T-helper 1 cell (primary cell): ENCODE measurements at regions not wholly inside any gene's neighbourhood (a gene's known extent, or its start where the extent isn't known, plus 50 kb on each side); places are given as distances from the start of the nearest gene placed in this dataset.
"Not testable (repeated sequence)": the region's sequence is repeated elsewhere in the genome, so short reads cannot be mapped to it uniquely, and the experiment has no call there.

Experiments
- DNase-seq, 5 donors: peaks; one replicate each; pipeline ENCODE4 v3.0.0-alpha.2; 2012 to 2020

DNA sequence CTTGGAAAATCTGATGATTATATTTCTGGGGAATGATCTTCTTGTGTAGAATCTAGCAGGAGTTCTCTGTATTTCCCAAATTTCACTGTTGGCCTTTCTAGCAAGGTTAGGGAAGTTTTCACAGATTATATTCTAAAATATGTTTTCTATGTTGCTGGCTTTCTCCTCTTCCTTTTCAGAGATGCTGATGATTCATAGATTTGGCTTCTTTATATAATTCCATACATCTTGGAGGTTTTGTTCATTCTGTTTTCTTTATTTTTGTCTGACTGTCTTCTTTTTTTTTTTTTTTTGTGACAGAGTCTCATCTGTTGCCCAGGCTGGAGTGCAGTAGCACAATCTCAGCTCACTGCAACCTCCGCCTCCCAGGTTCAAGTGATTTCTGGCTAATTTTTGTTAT lies 957.9 kb upstream of the SLIT2 start:
- no peak for DNase-seq

DNA sequence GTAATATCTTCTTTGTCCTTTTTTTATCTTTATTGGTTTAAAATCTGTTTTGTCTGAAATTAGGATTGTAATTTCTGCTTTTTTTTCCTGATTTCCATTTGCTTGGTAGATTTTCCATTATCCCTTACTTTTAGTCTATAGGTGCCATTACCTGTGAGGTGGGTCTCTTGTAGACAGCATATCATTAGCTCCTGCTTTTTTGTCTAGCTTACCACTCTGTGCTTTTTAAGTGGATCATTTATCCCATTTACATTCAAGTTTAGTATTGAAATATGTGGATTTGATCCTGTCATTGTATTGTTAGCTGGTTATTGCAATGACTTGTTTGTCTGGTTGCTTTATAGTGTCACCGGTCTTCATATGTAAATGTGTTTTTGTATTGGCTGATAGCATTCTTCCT lies 958.6 kb upstream of the SLIT2 start:
- DNase-seq: no peak

DNA sequence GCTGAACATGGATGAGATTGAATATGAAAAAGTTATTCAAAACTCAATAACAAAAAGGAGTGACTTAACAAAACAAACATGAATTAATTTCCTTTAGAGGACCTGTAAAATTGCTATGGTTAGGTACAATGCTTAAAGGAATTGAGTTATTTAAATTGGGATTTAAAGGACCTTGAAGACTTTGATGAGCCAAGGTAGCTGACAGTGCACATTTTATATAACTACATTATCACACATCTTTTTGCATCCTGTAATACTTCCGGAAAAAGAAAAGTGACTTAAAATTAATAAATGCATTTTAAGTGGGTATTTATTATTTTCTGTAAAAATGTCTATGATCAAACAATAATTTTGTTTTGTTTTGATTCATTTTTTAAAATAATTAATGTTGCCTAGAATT lies 964.8 kb upstream of the SLIT2 start:
- no peak for DNase-seq

DNA sequence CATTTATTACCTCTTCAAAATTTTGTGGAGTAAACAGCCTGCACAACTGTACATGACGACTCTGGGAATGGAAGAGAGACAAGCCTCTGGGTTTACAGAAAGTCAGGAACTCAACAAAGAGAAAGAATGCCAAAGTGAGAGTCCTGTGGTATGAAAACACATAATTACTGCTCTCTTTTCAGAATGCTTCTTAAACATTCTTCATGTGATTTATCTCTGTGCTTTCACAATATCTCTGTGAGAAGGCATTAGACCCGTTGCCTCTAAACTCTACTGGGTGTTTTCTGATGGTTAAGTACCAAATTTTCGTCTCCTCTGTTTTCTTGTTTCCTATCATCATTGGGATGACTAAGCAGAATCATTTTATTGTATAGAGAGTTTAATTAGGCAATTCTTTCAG lies 966.6 kb upstream of the SLIT2 start:
- no peak for DNase-seq

DNA sequence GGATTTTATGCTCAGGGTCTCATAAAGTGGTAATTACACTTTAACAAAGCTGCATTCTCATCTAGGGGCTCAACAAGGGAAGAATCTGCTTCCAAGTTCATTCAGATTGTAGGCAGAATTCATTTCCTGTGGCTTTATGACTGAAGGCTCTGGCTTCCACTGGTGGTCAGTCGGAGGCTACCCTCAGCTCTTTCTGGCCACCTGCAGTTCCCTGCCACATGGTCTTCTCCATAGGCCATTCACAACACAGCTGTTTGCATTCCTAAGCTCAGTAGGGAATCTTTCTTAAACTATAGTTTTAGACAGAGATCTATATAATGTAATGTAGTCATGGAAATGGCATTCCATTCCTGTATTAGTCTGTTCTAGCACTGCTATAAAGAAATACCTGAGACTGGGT lies 973.0 kb upstream of the SLIT2 start:
- DNase-seq: no peak

DNA sequence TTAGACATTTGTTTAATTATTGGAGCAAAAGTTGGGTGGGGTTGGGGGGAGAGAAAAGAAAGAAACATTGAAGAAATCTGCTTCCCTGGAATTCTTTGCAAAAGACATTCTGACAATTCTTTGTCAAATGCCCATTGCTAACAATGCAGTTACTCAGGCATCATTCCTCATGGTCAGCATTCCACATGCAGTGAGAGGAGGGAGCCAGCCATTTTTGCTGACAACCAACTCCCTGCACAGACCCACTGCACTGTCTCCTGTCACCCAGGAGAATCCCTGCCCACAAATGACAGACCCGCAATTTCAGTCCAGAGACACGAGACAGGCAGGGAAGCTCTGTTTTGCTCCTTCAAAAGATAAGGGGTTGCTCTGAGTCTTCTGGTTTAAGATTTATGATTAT lies 985.1 kb upstream of the SLIT2 start:
- DNase-seq: no peak

DNA sequence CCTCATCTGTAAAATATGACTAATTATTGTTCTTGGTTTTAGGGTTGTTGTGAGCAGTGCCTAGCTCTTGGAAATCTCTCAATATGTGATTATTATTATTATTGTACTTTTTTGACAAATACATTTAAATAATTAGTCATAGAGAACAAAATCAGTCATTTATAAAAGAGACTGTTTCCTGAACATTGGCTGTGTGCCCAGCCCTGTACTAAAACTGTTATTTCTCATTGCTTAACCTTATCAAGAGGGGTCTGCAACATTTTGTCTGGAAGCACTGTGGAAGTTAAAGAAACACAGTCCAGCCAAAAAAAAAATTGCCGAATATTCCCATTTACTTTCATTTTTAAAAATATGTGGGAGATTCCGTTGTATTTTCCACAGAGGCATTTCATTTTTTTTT lies 989.2 kb upstream of the SLIT2 start:
- DNase-seq: no peak

DNA sequence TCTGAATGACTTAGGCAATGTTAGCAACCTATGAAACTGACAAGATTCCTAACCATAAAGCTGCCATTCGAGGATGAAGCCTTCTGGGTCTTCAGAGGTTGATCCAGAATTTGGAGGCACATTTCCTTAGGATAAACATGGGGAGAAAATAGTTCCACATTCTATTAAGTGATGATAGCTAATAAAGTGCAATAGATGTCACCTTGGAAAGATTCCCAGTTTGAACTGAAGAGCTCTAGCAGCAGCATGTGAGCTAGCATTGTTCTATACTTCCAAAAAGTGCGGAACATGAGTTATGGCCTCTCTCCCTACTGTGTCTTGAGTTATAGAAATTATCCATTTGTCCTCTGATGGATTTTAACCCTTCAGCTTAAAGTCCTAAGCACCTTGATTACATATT lies 991.4 kb upstream of the SLIT2 start:
- DNase-seq: no peak

DNA sequence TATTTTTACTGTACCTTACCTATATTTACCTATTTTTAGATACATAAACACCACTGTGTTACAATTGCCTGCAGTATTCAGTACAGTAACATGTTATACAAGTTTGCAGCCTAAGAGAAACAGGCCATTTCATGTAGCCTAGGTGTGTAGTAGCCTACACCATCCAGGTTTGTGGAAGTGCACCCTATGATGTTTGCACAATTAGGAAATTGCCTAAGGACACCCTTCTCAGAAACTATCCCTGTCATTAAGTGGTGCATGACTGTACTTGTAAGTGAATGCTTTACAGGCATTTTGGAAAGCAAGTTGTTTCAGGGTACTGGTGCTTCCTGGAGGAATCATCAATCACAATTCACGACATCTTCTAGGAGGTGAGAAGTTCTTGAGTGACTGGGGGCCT lies 991.8 kb upstream of the SLIT2 start:
- no peak for DNase-seq

DNA sequence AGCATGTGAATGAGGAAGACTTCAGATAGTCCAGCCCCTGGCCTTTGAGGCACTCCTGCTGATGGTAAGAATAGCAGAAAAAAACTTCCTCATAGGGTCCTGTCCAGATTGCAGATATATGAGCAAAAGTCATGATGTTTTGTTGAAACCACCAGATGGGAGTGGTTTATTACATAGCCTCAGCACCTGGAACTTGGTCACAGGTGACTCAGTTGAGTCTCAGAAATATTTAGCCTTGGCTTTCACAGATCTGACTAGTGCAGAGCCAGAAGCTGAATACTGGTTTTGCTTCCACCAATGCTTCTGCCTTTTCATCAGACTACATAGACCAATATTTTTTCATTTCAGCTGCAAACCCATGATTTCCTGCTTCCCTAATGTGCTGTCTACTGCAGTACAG lies 994.9 kb upstream of the SLIT2 start:
- no peak for DNase-seq

DNA sequence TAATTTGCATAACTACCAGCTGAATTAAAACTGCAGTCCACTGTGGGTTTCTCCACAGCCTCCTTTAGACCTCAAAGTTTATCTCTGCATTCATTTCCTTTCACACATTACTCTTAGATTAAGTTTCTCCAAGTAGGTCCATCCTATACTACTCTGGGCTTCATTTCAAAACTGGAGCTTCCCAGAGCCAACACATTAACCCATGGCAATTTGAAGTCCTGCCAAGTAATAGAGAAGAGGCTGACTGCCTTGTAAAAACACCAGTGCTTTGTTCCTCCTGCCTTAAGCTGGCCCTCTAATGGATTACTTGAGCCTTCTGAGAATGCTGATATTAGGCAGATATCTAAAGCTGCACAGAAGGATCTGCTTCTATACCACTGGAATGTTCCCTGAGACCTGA lies 997.2 kb upstream of the SLIT2 start:
- no peak for DNase-seq

DNA sequence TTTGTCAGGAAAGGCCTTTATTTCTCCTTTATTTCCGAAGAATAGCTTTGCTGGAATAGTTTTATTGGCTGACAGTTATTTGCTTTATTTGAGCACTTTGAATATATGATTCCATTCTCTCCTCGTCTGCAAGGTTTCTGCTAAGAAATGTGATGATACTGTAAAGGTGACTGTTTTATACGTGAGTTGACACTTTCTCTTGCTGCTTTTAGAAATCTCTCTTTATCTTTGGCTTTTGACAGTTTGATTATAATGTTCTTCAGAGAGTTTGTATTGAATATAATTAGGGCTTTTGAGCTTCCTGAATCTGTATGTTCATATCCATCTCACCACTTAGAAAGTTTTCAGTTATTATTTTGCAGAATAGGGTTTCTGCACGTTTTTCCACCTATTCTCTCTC lies 1003.7 kb upstream of the SLIT2 start:
- DNase-seq: no peak

DNA sequence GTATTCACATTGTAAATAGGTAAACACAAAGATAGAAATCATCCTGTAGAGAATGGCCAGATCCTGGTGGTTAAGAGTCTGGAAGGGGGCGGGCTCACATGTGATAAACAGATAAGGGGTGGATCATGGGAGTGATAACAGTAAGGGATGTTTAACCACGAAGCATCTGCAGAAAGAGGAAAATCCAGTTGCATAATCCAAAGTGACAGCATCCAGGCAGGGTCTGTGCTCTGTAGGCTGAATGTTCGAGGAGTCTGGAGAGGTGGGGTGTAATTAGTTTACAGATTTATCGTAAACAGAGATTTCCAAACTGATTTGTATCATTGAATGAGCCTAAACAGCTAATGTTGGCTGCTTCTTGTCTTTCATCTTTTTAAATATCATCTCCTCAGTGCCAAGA lies 1009.8 kb upstream of the SLIT2 start:
- no peak for DNase-seq

DNA sequence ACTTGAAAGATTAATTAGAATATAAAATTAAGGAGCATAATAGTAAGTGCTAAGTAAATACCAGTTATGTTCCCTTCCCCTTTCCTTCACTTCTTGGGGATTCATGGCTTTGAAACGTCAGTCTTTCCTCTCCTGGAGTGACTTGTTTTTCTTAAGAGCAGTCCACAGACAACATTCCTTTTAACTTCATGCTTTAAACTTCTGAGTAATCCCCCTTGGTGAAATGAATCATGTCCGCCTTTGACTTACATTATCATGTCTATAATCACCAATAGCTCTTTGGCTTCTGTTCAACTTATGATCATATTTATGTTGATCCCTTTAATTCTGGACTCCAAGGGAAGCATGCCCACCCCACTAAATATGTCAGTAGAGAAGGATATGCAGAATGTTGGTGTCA lies 1012.1 kb upstream of the SLIT2 start:
- DNase-seq: no peak

DNA sequence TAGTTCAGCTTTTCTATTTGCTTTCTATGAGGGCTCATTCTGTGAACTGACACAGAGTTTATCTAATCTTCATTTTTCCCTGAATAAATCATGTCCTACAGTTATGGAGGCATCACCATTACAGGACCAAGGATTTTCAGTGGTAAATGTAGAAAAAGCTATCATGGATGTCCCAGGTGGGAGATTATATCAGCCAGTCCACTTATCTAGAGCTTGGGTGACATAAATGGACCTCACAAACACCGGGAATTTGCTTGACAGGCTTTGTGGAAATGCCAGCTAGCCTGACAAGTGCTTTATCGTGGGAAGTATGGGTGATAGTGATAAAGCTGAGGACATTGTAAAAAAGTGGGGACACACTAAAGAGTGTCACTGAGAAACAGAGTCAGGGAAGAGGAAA lies 1015.2 kb upstream of the SLIT2 start:
- DNase-seq: no peak

DNA sequence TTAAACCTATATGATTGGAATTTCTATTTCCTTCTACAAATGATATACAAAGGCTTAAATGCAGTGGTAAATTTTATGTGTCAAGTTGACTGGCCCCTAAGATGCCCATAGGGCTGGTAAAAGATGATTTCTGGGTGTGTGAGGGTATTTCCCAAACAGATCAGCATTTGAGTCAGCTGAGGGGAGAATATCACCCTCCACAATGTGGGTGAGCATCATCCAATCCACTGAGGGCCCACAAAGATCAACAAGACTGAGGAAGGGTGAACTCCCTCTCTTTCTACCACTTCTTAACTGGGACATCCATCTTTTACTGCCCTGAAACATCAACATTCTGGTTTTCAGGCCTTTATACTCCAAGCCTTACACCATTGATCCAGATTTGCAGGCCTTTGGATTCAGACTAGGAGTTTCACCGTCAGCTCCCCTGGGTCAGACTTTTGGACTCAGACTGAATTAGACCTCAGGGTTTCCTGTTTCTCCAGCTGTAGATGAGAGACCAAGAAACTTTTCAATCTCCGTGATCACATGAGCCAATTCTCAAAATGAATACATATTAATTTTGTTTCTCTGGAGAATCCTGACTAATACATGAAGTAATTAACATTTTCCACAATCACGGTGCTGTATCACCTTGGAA lies 1020.7 kb upstream of the SLIT2 start:
- no peak for DNase-seq

DNA sequence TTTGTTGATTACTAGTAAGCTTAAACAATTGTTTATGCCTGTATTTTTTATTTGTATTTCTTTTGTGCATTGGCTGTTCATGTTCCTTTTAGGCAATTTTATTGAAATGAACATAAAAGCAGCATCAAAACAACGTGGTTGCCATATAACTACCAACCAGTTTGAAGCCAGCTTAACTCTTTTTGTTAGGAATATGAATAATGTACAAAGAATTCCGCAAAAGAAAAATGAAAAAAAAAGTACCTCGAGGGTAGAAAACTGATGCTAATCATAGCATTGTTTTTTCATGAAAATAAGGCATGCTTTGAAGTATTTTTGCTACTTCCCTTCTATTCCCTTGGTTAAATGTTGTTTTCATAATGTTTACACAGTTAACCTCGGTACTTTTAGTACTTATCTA lies 1024.0 kb upstream of the SLIT2 start:
- no peak for DNase-seq

DNA sequence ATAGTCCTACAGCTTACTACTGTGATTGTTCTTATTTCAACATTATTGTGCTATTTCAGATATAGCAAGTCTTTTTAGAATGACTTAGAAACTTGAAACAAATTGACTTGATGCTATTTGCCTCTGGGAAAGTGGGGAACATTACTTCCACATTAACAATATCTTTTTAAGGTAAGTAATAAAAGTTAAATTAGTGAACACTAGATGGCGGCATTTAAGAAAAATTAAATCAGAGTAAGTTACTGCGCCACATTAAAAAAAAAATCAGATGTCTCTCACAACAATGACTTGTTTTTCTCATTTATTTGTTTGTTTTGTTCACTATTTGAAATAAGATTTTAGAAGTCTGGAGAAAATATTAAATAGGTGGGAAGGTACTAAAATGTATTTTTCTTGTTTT lies 1026.9 kb upstream of the SLIT2 start:
- DNase-seq: no peak

DNA sequence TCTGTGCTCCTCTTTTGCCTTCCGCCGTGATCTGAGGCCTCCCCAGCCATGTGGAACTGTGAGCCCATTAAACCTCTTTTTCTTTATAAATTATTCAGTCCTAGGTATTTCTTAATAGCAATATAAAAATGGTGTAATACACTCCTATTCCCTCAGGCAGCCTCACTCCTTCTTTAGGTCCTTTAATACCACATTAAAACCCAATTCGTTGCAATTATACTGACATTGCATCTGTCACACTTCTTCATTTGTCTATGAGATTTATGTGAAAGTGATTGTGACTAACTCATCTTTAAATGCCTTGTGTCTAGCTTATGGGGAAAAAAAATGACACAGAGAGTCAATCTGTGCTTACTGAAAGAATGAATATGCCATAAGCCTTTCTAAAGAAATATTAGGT lies 1035.2 kb upstream of the SLIT2 start:
- DNase-seq: no peak

DNA sequence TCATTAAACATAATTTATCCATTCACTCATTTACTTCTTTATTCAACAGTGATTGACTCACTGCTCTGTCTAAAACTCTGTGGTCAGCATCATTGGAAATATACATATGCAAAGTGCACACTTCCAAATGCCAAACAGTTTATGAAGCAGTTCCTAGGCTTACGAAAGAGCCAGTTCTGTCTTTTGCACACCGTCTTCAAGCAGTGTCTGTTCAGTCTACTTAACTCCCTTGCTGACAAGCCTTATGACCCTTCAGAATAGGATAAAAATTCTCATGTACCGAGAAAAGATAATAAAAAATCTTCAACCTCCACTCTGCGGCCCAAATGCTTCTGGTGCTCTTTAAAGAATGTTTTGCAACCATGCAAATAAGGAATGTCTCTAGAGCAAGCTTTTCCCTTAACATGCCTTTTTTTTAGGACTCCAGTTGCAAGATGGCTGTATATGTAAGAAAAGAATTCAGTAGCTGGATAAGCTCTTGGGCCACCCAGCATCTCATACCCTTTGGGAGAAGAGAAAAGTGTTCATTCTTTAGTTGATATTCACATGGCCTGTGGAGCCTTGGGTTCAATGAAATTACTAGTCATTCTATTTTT lies 1037.0 kb upstream of the SLIT2 start:
- no peak for DNase-seq

DNA sequence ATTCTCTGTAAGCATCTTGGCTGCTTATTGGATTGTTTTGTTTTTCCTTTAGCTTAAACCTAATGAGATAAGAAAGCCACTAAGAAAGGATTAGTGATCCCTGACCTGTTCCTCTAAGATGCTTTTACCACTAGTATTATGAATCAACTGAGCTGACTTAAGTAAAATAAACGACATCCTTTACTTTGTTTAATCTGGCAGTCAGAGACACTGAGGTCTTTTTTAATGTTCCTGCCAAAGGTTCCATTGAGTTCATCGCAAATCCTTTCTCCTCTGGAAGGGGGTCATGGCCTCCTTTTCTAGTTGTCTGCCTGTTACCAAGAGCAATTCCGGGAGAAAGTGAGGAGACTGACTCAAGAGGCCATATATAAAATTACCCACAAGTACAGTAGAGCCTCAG lies 1038.3 kb upstream of the SLIT2 start:
- no peak for DNase-seq

DNA sequence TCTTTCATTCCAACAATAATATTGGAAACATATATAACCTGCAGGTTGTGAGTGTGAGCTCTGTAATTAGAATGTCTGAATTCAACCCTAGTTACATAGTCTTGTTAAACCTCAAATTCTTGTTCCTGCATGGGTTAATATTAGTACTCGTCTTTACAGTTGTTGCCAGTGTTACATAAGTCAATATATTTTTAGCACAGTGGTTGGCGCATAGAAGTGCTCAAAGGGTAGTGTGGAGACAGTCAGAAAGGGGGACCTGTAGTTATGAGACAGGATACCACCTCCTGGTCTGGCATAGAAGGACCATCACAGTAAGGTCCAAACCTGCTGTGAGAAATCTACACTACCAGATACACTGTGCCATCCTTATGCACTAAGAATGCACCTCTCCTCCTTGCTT lies 1045.9 kb upstream of the SLIT2 start:
- DNase-seq: no peak

DNA sequence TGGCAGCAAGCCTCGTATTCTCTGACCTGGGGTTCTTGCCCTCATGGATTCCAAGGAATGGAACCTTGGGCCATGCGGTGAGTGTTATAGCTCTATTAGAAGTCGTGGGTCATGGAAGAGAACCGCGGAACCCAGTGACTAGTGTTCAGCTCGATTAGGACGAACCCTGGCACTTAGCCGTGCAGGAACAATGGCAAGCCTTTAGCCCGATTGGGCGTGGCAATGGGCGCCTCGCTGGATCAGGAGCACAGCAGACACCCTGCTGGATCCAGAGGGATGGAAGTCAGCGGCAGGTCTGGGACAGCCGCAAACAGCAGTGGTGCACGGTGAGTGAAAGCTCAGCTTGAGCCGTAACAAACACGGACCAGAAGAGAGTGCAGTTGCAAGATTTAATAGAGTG lies 1053.9 kb upstream of the SLIT2 start:
- not testable (repeated sequence) for DNase-seq

DNA sequence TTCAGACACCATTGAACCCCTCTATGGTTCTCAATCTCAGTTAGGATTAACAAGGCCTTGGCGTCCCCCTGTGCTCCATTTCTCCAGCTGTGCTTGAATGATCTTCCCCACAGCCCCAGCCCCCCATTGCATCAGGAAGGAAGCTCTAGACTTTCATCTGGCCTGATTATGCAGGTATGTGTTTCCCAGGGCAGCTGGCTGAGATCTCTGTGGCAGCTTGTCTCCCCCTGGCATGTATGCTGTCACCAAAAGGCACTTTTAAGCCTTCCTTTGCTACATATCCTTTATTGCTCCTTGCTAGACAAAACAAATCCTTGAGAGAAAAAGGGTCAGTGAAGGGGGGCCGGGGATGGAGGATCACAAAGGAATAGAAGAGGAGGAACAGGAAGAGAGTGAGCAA lies 1056.0 kb upstream of the SLIT2 start:
- DNase-seq: no peak

DNA sequence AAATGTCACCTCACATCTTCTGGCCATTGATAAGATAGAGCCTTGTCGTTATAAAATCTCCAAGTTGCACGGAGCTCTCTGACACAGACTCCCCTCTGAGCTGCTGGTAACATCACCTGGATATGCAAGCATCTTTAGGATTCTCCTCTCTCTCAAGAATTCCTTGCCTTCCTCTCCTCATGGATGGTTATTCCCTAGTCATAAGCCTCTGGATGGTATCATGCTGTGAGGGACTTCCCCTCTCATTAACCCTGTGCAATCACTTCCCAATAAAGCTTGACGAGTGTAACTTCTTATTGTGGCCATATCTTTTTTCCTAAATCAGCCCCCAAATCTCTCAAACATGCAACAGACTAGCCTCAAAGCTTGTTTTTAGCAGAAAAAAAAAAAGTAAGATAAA lies 1057.0 kb upstream of the SLIT2 start:
- DNase-seq: no peak
